D341Med (cell line): ENCODE measurements at regions not wholly inside any gene's neighbourhood (a gene's known extent, or its start where the extent isn't known, plus 50 kb on each side); places are given as distances from the start of the nearest gene placed in this dataset.
A peak's percentile ranks its signal among the peaks of the same experiment; 100 is the strongest.

Experiments
- DNase-seq: peaks from one replicate; pipeline ENCODE4 v3.0.0; 2012; ENCODE audit warnings: low spot score

GRCh38 chr6:156725712-156726111 is 51.5 kb upstream of the ARID1B start:
- DNase-seq: no peak

GRCh38 chr6:156720691-156721685 is 56.2 kb upstream of the ARID1B start:
- DNase-seq: no peak

GRCh38 chr6:156719720-156720563 is 57.2 kb upstream of the ARID1B start:
- DNase-seq: peak; percentile 25

- no peak for DNase-seq
These were observed 57.8 kb upstream of the ARID1B start for GRCh38 chr6:156719395-156719719.

GRCh38 chr6:156718647-156719394 is 58.4 kb upstream of the ARID1B start:
- no peak for DNase-seq

GRCh38 chr6:156717542-156717941 is 59.6 kb upstream of the ARID1B start:
- no peak for DNase-seq

GRCh38 chr6:156715839-156716238 is 61.3 kb upstream of the ARID1B start:
- no peak for DNase-seq

GRCh38 chr6:156713548-156713947 is 63.6 kb upstream of the ARID1B start:
- DNase-seq: no peak

GRCh38 chr6:156710479-156710878 is 66.7 kb upstream of the ARID1B start:
- no peak for DNase-seq

GRCh38 chr6:156707818-156708217 is 69.4 kb upstream of the ARID1B start:
- no peak for DNase-seq

- no peak for DNase-seq
These were observed 73.5 kb upstream of the ARID1B start for GRCh38 chr6:156703719-156704118.

- DNase-seq: no peak
These were observed 75.2 kb upstream of the ARID1B start for GRCh38 chr6:156701966-156702365.

- no peak for DNase-seq
These were observed 76.6 kb upstream of the ARID1B start for GRCh38 chr6:156700440-156701057.

GRCh38 chr6:156699935-156700334 is 77.2 kb upstream of the ARID1B start:
- no peak for DNase-seq

GRCh38 chr6:156699017-156699421 is 78.2 kb upstream of the ARID1B start:
- no peak for DNase-seq

- no peak for DNase-seq
These were observed 78.8 kb upstream of the ARID1B start for GRCh38 chr6:156698239-156699016.

GRCh38 chr6:156697225-156697830 is 79.8 kb upstream of the ARID1B start:
- no peak for DNase-seq

GRCh38 chr6:156695742-156696141 is 81.4 kb upstream of the ARID1B start:
- DNase-seq: no peak

GRCh38 chr6:156694679-156695078 is 82.5 kb upstream of the ARID1B start:
- no peak for DNase-seq

- no peak for DNase-seq
These were observed 86.2 kb upstream of the ARID1B start for GRCh38 chr6:156691018-156691417.

GRCh38 chr6:156689656-156690055 is 87.5 kb upstream of the ARID1B start:
- no peak for DNase-seq
